Fibroblast of the conjunctiva (primary cell): ENCODE measurements at regions not wholly inside any gene's neighbourhood (a gene's known extent, or its start where the extent isn't known, plus 50 kb on each side); places are given as distances from the start of the nearest gene placed in this dataset.

Source experiments
- DNase-seq: peaks from one replicate; pipeline ENCODE4 v3.0.0-alpha.2; 2010; ENCODE audit warnings: low read depth

GRCh38 chr2:188919824-188920223 is 54.3 kb upstream of the COL3A1 start:
- no peak for DNase-seq

- DNase-seq, result no peak
Measured at GRCh38 chr2:188922191-188922590, 52.0 kb upstream of the COL3A1 start.
